PC-9 (cell line): ENCODE measurements at regions not wholly inside any gene's neighbourhood (a gene's known extent, or its start where the extent isn't known, plus 50 kb on each side); places are given as distances from the start of the nearest gene placed in this dataset.
"Not testable (repeated sequence)": the region's sequence is repeated elsewhere in the genome, so short reads cannot be mapped to it uniquely, and the experiment has no call there.

Experiments used
- BruUV-seq: library from RNA; stranded (reverse); fragments of 400-500 nt; replicated peaks from 2 replicates; lab custom pipeline; 2021; lab: Mats Ljungman, UMichigan
- CTCF ChIA-PET: fragments of 300-600 bp; sonication (Branson Sonifier 250); formaldehyde crosslinking; loops from one replicate; lab custom pipeline; 2022; ENCODE audit warnings: antibody characterized with exemption; lab: Charles Lee
- POLR2A ChIA-PET: fragments of 300-600 bp; sonication (Branson Sonifier 250); formaldehyde crosslinking; loops from one replicate; lab custom pipeline; 2022; ENCODE audit warnings: antibody characterized with exemption; ENCODE audit not compliant: unreplicated experiment; lab: Charles Lee
- DNase-seq, 2 experiments: peaks; one replicate each; pipeline versions ENCODE4 v3.0.0 to v3.0.0-alpha.2; 2015 to 2022; ENCODE audit warnings: mixed read lengths in 1 of 2
- H2AFZ ChIP-seq: fragments of 200-600 bp; sonication (generic); 2 replicates; pipeline ENCODE4 v1.8.1; 2017; ENCODE audit warnings: antibody characterized with exemption
- H3F3A ChIP-seq: fragments of 200-600 bp; sonication (generic); 2 replicates; pipeline ENCODE4 v1.8.1; 2017; ENCODE audit warnings: antibody characterized with exemption, mild to moderate bottlenecking, low read depth; ENCODE audit not compliant: insufficient read depth
- H3K27ac ChIP-seq: fragments of 200-600 bp; sonication (generic); 2 replicates; pipeline ENCODE4 v1.6.1; 2016; ENCODE audit warnings: mixed run types
- H3K27me3 ChIP-seq: fragments of 200-600 bp; sonication (generic); 2 replicates; pipeline ENCODE4 v1.6.1; 2016; ENCODE audit warnings: low read depth, mixed run types; ENCODE audit not compliant: insufficient read depth
- H3K36me3 ChIP-seq: fragments of 200-600 bp; sonication (generic); 2 replicates; pipeline ENCODE4 v1.6.1; 2016; ENCODE audit warnings: low read depth, mixed run types
- H3K4me1 ChIP-seq: fragments of 200-600 bp; sonication (generic); replicated peaks from 2 replicates; pipeline ENCODE4 v1.6.1; 2016; ENCODE audit warnings: mixed run types; ENCODE audit not compliant: insufficient read depth
- H3K4me2 ChIP-seq: fragments of 200-600 bp; sonication (generic); 2 replicates; pipeline ENCODE4 v1.6.1; 2017; ENCODE audit warnings: mixed run types
- H3K4me3 ChIP-seq: fragments of 200-600 bp; sonication (generic); 2 replicates; pipeline ENCODE4 v1.6.1; 2016; ENCODE audit warnings: mixed run types
- H3K79me2 ChIP-seq: fragments of 200-600 bp; sonication (generic); 2 replicates; pipeline ENCODE4 v1.6.1; 2017; ENCODE audit warnings: low read depth, mixed run types
- H3K9me2 ChIP-seq: fragments of 200-600 bp; sonication (generic); 2 replicates; pipeline ENCODE4 v1.8.1; 2017; ENCODE audit warnings: mild to moderate bottlenecking; ENCODE audit not compliant: insufficient read depth
- H3K9me3 ChIP-seq: fragments of 200-600 bp; sonication (generic); 2 replicates; pipeline ENCODE4 v1.8.1; 2016; ENCODE audit warnings: low read depth; ENCODE audit not compliant: insufficient read depth
- H4K20me1 ChIP-seq: fragments of 200-600 bp; sonication (generic); 2 replicates; pipeline ENCODE4 v1.8.1; 2017; ENCODE audit not compliant: insufficient read depth
- CTCF ChIP-seq: fragments of 200-600 bp; sonication (generic); conservative IDR thresholded peaks from 2 replicates; pipeline ENCODE4 v1.6.1; 2017; ENCODE audit warnings: mixed run types, antibody characterized with exemption, mild to moderate bottlenecking, moderate library complexity
- EZH2 ChIP-seq: fragments of 200-600 bp; sonication (generic); IDR thresholded peaks from 2 replicates; pipeline ENCODE4 v1.8.0; 2017; ENCODE audit warnings: antibody characterized with exemption, low read depth
- intact Hi-C: fragments of 100-400 bp; cut with micrococcal nuclease; formaldehyde crosslinking; loops from one replicate; pipeline ENCODE4 v1.10.0; 2022; ENCODE audit not compliant: unreplicated experiment

DNA sequence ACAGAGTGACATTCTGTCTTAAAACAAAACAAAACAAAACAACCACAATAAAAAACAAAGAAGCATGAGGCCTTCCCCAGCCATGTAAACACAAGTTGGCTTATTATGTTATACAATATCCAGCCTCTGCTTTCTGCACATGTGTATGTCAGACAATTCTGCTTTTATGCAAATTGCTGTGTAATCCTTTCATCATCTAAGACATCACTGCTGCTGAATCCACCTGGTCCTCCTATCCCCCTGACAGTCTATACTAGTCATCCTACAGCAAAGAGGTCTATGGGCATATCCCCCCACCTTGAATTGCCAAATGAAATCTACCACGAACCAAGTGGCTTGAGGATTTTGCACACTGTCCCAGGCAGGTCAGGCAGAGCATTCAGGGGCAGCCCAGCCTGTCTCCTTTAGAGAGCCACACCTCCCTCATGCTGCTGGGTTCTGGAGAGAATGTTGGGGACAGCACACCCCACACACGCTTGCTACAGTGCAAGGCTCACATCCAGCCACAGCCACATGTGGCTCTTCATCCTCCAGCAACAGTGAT, 339.6 kb upstream of the CDH5 start:
- ChIA-PET POLR2A (no interaction called here), CTCF (no interaction called here)
- Histone ChIP-seq H2AFZ (no peak overlapping the region), H3K9me3 (no peaks in the 10 kb centered on the region), H3K27ac (no peak overlapping the region), H3K9me2 (no peaks in the 10 kb centered on the region), H4K20me1 (no peaks in the 10 kb centered on the region), H3K4me3 (no peak overlapping the region), H3K79me2 (no peaks in the 10 kb centered on the region), H3F3A (no peaks in the 10 kb centered on the region), H3K36me3 (no peaks in the 10 kb centered on the region), H3K4me1 (no peaks in the 10 kb centered on the region), H3K4me2 (no peak overlapping the region), H3K27me3 (no peaks in the 10 kb centered on the region)
- TF ChIP-seq CTCF, result no peak
- no peak for TF ChIP-seq EZH2
- no TSS peak for BruUV-seq
- intact Hi-C loops, result no loop called here
- DNase-seq, result no peak

DNA sequence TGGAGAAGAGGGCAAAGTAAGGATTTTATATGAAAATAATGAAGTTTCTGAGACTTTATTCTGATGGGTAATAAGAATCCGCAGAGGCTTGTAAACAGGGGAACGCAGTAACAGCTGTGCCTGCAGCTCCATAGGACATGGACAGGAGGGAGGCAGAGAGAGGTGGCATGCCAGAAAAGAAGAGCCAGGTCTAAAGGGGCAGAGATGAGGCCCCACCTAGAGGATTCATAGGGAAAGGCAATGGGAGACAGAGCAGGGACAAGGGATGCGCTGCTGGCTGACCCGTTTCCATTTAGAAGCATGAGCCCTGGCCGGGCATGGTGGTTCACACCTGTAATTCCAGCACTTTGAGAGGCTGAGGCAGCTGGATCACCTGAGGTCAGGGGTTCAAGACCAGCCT, 340.3 kb upstream of the CDH5 start:
- no peaks in the 10 kb centered on the region for H4K20me1 ChIP-seq
- H3K27me3 ChIP-seq, result no peaks in the 10 kb centered on the region
- no peak overlapping the region for H3K4me3 ChIP-seq
- H3K4me2 ChIP-seq, result no peak overlapping the region
- H3F3A ChIP-seq, result no peaks in the 10 kb centered on the region
- intact Hi-C loops, result no loop called here
- H3K36me3 ChIP-seq, result no peaks in the 10 kb centered on the region
- BruUV-seq, result no TSS peak
- H2AFZ ChIP-seq, result no peak overlapping the region
- no peak for DNase-seq
- no peaks in the 10 kb centered on the region for H3K79me2 ChIP-seq
- no peaks in the 10 kb centered on the region for H3K9me2 ChIP-seq
- TF ChIP-seq CTCF (no peak; the same call in 1 of the 2 replicates), EZH2 (no peak)
- no peak overlapping the region for H3K27ac ChIP-seq
- POLR2A ChIA-PET, result no interaction called here
- H3K9me3 ChIP-seq, result no peaks in the 10 kb centered on the region
- CTCF ChIA-PET, result no interaction called here
- H3K4me1 ChIP-seq, result no peaks in the 10 kb centered on the region

DNA sequence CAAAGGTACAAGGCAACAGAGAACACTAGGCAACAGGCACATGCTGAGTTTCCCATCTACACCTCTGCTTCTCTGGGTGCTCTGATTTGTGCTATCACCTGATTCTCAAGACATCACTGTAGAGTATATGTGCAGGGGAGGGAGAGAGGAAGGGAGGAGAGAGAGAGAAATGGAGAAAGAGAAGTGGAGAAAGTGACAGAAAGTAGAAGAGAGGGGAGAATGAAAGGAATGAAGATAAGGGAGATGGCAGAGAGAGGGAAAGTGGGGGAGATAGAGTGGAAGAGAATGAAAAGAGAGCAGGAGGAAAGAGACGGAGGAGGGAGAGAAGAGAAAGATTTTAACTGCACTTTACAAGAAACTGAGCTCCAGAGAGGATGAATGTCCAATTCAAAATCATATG, 340.7 kb upstream of the CDH5 start:
- DNase-seq, result no peak
- H3K4me3 ChIP-seq, result no peak overlapping the region
- H3K79me2 ChIP-seq, result no peaks in the 10 kb centered on the region
- TF ChIP-seq EZH2, result no peak
- TF ChIP-seq CTCF, result no peak
- H3K9me2 ChIP-seq, result no peaks in the 10 kb centered on the region
- no peaks in the 10 kb centered on the region for H3F3A ChIP-seq
- POLR2A ChIA-PET, result no interaction called here
- BruUV-seq, result no TSS peak
- H3K9me3 ChIP-seq, result no peaks in the 10 kb centered on the region
- no peaks in the 10 kb centered on the region for H4K20me1 ChIP-seq
- no peak overlapping the region for H3K4me2 ChIP-seq
- H2AFZ ChIP-seq, result no peak overlapping the region
- H3K27me3 ChIP-seq, result no peaks in the 10 kb centered on the region
- intact Hi-C loops, result no loop called here
- CTCF ChIA-PET, result no interaction called here
- H3K36me3 ChIP-seq, result no peaks in the 10 kb centered on the region
- H3K4me1 ChIP-seq, result no peaks in the 10 kb centered on the region
- H3K27ac ChIP-seq, result no peak overlapping the region

- intact Hi-C loops, CTCF ChIA-PET, H4K20me1 ChIP-seq, H2AFZ ChIP-seq, H3K79me2 ChIP-seq, H3K27me3 ChIP-seq, POLR2A ChIA-PET, DNase-seq, H3K27ac ChIP-seq, H3K4me1 ChIP-seq, H3F3A ChIP-seq, H3K36me3 ChIP-seq, H3K4me3 ChIP-seq, BruUV-seq, H3K4me2 ChIP-seq, H3K9me2 ChIP-seq, H3K9me3 ChIP-seq: not testable (repeated sequence)
Measured at GRCh38 chr16:66024567-66024966, 341.9 kb upstream of the CDH5 start.
